Activated CD8-positive, alpha-beta memory T cell treated with anti-CD3 and anti-CD28 coated beads for 24 hours (primary cell): ENCODE measurements at regions not wholly inside any gene's neighbourhood (a gene's known extent, or its start where the extent isn't known, plus 50 kb on each side); places are given as distances from the start of the nearest gene placed in this dataset.

Experiments
- DNase-seq: peaks from one replicate; pipeline ENCODE4 v3.0.0-alpha.2; 2020

DNA sequence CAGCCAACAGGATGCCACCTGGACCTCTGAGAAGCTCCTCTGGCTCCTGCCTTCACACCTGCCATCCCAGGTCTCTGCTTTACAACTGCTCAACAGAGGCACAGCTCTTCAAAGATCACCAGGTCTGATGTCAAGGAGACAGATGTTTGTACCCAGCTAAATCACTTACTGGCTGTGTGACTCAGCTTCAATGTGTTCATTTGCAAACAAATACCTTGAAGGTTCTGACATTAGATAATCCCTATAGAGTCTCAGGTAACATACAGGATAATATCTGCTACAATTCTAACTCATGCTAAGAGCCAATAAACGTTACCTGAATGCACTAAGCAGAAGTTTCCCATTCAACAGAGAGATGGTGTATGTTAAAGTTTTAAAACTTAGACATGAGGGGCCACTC, 163.4 kb upstream of the IGF1R start:
- no peak for DNase-seq

- DNase-seq: no peak
Measured at GRCh38 chr15:98485451-98485850, 162.9 kb upstream of the IGF1R start.

DNA sequence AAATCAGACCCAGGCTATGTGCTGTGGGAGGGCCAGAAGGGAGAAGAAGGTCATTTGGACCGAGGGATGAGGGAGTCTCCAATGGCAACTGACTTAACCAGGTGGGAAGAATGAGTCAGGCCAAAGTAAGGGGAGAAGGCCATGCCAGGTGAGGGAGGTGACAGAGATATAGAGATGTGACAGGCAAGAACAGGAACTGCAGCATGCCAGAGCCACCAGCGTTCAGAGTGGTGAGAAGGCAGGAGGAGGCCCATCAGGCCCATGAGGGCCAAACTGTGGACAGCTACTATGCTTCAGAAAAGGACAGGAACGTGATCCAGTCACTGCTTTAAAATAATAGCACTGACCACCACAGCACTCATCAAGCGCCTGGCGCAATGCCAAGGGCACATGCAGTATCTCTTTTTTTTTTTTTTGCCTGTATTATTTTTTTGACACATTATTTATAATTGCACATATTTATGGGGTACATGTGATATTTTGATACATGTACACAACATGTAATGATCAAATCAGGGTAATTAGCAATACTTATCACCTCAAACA, 154.3 kb upstream of the IGF1R start:
- DNase-seq: no peak

DNA sequence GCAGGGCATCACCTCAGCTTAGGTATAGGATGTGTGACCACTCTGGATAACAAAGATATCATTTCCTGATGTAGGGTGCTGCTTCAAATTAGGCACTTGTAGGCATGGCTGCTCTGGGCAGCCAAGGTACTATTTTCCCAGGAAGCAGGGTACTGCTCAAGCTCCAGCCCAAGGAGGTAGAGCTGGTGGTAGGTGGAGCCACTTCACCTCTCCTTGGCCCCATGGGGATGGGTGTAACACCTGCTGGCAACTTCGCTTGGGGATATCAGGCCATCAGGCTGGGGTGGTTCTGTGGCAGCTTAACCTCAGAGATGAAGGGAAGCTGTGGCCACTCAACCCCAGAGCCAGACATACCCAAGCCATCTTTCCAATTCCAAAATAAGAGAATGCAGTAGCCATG, 147.1 kb upstream of the IGF1R start:
- no peak for DNase-seq

DNA sequence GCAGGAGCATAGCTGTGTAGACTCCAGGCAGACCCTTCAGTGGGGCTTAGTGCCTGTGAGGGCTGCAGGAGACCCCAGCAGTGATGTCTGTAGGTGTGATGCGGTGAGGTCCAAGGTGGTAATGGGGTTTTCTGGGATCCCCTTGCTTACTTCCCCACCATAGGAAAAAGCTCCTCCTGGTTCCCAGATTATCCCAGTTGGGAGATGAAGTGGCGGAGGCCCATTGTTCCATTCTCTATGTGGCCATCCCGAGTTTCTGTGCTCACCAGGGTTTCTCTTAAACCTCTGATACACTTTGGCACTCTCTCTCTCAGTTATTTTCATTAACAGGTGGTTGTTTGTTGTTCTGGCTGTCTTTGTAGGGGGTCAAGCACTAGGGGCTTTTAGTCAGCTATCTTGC, 146.7 kb upstream of the IGF1R start:
- no peak for DNase-seq

GRCh38 chr15:98503970-98504369, 144.4 kb upstream of the IGF1R start:
- no peak for DNase-seq

DNA sequence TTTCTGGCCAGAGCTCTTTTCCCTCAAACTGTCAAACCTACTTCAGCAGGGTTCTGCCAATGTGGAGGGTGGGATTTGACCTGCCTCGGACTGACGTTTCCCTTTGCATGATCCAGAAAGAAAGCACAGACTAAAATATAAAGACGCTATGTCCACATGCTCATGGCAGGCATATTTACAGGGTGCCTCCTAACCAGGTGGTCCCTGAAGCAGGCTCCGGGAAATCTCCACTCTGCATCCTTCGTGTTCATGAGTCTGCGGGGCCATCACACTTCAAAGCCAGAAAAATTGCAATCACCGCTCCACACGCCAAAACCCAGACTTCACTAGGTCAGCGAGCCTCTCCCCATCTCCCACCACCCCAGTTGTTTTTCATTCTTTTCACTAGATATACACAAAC, 143.3 kb upstream of the IGF1R start:
- DNase-seq: no peak

- no peak for DNase-seq
Measured at GRCh38 chr15:98505611-98506031, 142.7 kb upstream of the IGF1R start.

DNA sequence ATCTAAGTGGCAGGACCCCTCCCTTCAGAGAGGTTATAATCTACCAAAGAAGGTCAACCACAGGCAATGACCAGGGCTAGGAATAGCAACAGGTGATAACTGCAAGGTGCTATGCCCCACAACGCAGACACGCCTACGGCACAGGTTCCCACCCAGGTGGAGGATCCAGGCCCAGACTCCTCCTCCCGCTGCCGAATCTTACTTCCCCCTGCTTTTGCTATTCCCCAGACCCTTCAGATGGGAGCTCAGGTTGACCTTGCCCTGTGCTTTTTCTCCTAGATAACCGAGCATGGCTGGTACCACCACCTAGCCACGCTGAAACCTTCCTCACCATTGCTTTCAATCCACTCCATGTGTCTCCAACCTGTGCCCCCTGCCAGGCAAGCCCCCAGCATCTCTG, 142.2 kb upstream of the IGF1R start:
- no peak for DNase-seq

DNA sequence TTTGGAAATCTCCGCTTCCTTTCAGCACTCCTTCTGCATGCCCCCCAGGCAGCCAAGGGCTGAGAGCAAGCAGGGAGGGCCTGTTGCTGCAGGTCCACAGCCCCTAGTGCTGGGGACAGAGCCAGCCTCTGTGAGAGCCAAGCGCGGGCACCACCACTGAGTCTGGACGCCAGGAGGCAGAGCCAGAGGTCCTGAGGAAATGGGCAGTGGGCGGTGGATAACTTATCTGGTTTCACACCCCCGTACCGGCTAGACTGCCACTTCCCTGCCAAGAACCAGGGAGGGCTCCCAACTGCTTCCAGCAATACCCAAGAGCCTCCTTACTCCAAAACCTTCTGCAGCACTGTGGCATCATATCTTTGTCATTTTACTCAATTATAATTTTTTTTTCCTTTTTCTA, 141.6 kb upstream of the IGF1R start:
- DNase-seq: no peak

DNA sequence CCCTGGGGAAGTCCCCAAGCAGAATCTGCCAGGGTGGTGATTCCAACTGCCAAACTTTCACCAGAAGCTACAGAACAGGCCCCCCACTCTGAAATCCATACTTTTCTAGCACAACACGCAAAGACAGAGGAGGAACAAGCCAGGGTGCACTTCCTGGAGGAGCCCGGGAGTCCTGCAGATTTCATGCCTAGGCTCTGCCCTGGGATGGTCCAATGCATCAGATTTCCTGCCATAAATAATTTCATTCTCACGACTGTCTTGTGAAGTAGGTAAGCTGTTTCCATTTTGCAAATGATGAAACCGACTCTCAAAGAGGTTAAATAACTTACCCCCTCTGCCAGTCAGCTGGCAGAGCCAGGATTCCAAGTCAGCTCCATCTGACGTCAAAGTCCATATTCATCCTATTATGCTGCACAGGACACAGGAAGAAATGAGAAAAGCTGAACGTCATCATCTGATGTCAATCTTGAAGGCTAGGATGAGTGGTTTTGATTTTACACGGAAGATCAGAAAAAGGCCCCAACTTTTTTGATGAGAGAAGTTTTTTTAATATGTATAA, 134.8 kb upstream of the IGF1R start:
- DNase-seq: no peak

- no peak for DNase-seq
Measured at GRCh38 chr15:98514034-98514622, 134.2 kb upstream of the IGF1R start.

- DNase-seq: peak; percentile 64
Measured at GRCh38 chr15:98518823-98519561, 129.3 kb upstream of the IGF1R start.

GRCh38 chr15:98519767-98520550, 128.4 kb upstream of the IGF1R start:
- DNase-seq: no peak

DNA sequence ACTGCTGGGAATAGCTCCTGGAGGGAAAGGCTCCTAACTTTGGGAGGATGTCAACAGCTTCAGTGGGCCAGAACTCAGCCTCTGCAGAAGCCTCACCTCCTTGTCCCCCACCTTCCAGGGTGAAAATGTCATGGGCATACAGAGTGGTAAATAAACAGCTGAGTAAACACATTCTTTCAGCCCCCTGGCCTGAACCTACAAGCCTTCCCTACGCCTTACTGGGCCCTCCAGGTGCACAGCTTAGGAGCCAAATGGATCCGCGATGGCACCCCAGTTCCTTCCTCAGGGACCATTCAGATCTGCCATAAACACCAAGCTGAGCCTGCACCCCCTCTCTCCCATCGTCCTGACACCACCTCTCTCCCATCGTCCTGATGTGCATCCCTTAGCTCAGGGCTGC, 126.2 kb upstream of the IGF1R start:
- no peak for DNase-seq

GRCh38 chr15:98523912-98524662, 124.3 kb upstream of the IGF1R start:
- no peak for DNase-seq

GRCh38 chr15:98524838-98525660, 123.3 kb upstream of the IGF1R start:
- no peak for DNase-seq

DNA sequence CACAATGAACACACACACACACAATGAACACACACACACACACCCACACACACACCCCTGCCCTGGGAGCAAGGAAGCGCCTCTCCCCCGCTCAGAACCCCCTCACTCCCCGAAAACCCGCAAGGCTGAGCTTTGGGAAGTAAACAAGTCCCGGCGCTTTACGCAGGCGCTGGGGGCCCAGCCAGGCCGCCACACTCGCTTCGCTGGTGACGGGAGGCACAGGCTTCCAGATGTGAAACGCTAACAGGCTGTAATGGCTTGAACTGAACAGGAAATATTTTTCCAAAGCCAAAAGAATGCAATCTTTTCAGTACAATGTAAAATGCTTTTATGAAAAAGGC, 122.7 kb upstream of the IGF1R start:
- no peak for DNase-seq

DNA sequence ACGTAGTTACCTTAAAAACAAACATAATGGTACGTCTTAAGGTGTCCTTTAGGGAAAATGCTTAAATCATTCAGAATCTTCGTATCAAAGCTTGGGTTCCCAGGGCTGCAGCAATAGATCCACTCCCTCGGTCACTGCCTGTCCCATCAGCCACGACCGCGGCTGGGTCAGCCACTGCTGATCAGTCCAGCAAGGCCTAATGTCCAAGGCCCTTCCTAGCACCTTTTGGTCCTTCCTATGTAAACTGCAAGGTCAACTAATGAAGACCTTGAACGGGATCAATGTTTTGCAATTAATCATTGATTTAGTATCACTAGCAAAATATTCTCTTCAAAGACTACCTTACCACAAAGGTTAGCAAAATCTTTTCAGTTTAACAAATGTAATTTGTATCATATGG, 122.2 kb upstream of the IGF1R start:
- no peak for DNase-seq

- no peak for DNase-seq
Measured at GRCh38 chr15:98528046-98528725, 120.2 kb upstream of the IGF1R start.
